Medulla oblongata (tissue), 1 donor: ENCODE measurements at regions not wholly inside any gene's neighbourhood (a gene's known extent, or its start where the extent isn't known, plus 50 kb on each side); places are given as distances from the start of the nearest gene placed in this dataset.
"Not testable (repeated sequence)": the region's sequence is repeated elsewhere in the genome, so short reads cannot be mapped to it uniquely, and the experiment has no call there.

ENCODE experiments used
- DNase-seq: peaks from one replicate; pipeline ENCODE4 v3.0.0-alpha.2; 2015; ENCODE audit errors: extremely low spot score

DNA sequence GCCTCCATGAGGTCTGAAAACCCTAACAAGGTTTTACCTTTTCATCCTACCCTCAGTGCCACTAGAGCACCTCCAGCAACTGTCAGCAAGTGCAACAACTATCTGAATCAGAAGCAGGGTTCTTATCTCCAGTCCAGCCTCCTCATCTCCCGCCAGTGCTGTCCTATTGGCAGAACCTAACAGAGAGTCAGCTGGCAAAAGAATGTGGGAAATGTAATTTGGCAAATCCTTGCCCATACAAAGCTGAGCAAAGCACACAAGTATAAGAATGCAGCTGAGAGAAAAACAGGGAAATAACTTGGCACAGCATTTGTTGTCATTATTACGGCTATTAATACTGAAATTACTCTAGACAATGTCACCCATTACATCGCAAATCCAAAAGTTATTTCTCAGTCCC is 124.2 kb downstream of the ATP6V1G3 start:
- no peak for DNase-seq

DNA sequence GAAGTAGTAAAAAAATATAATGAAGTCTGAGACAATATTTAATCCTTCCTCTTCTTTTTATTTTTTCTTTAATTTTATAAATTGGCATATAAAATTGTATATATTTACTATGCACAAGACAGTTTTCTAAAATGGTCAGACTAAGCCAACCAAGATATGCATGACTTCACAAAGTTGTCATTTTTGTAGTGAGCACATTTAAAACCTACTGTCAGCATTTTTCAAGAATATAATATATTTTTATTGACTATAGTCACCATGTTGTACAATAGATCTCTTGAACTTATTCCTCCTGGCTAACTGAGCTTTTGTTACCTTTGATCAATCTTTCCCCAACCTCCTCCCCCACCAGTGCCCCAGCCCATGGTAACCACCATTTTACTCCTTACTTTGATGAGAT is 129.2 kb downstream of the ATP6V1G3 start:
- DNase-seq: no peak

DNA sequence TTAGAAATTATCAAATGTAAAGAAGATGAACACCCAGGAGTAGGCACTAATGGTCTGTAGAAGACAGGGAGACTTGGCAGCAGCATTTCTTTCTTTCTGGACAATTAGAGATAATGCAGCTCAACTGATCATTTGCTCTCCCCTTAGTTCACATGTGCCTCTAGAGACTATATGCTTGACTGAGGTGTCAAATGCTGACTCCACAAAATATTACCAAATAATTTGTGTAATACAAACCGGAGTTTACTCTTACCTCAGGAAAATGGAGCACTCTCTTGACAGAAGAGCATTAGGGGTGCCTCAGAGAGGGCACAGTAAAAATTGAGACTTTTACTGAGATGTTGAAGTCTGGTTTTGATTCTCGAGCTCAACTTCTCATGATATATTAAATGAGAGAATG is 131.8 kb downstream of the ATP6V1G3 start:
- no peak for DNase-seq

DNA sequence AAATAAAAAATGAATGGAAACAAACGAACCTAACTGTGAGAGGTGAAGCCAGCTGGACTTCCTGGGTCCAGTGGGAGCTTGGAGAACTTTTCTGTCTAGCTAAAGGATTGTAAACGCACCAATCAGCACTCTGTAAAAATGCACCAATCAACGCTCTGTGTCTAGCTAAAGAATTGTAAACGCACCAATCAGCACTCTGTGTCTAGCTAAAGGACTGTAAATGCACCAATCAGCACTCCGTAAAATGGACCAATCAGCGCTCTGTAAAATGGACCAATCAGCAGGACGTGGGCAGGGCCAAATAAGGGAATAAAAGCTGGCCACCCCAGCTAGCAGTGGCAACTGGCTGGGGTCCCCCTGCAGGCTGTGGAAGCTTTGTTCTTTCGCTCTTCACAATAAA is 135.8 kb downstream of the ATP6V1G3 start:
- DNase-seq: not testable (repeated sequence)

DNA sequence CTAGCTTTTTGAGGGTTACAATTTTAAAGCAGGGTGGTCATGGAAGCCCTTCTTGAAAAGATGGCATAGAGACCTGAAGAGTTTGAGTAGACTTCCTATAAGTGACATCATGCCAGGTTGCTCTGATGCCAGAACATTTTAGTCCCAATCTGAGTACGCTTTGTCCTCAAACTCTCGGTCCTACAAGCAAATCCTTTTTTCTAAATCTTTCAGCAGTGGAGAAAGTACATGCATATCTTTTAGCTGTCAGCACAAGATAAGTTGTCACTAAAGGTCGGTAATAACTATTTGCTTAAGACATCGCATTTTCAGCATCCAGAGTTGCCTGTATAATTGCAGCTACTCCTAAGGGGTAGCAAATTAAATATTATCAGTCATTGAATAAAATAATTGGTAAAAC is 140.4 kb downstream of the ATP6V1G3 start:
- DNase-seq: no peak

DNA sequence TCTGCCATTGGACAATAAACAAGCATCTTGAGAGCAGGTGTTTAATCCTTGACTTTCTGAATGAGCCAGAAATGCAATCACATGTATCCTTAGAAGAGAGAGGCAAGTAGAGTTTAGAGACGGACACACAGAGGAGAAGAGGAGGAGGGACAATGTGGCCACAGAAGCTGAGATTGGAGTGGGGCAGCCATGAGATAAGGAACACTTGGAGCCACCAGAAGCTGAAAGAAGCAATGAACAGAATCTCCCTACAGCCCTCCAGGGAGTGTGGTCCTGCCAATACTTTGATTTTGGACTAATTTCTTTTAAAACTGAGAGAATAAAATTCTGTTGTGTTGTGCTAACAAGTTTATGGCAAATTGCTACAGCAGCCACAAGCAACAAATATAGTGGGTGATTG is 141.0 kb downstream of the ATP6V1G3 start:
- no peak for DNase-seq

DNA sequence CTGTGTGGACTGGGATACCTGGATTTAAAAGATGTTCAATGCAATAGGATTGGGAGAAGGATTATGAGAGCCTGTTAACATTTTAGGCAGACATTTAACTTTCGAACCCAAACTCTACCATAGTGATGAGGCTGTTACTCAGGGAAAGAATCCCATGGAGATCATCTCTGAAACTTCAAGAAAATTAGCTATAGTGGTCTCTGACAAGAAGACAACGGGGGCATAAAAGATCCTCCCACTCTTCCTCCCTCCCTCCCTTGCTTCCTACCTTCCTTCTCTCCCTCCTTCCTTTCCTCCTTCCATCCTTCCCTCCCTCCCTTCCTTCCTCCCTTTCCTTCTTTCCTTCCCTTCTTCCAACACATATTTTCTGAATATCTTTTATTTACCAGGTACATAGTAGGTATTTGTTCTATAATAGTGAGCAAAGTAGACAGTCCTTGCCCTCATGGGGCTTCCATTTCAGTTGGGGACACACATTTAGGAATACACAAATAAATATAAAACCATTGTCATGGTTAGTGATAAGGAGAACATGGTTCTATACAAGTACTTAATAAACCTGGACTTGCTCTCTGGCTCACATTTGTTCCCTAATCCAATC is 143.2 kb downstream of the ATP6V1G3 start:
- no peak for DNase-seq

DNA sequence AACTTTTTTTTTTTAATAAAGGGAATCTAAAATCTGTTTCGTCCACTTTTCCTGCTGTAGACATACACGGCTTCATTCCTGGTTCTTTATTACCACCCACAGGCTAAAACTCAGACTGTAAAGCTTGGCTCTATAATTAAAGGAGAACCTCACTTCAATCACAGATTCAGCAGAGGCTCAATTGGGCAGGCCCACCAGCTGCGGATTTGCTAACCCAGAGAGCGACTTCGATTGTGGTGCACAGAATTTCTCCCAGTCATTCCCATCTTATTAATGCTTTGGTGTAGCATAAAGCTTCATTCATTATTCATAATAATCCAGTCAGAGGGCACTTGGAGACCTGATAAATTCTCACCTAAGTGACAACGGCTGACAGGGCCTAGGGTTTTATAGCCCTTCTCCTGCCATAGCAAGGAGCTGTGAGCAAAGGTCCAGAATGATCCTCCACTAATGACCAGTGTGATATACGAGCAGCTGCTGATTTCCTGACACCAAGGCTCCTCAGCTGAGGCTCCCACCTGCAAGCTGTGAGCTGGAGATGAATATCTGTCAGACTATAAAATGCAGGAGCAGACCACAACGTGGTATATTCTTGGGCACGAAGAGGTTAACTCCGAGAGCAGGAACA is 149.0 kb downstream of the ATP6V1G3 start:
- no peak for DNase-seq

DNA sequence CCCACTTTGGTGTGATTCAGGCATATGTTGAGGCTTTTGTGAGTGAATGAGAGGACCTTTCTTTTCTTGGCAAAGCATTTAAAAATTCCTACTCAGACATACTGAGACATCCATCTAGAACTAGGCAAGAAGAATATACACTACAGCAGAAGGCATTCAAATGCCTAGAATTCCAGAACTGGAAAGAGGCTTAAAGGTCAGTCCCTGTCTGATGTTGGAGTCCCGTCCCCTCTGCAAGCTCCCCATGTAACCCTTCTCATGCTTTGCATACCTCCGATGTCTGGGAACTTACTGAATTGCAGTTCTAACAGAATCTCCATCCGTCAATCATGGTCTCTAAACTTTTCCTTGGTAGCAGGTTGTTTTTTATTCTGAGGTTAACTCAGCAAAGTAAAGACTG is 152.9 kb downstream of the ATP6V1G3 start:
- DNase-seq: no peak

DNA sequence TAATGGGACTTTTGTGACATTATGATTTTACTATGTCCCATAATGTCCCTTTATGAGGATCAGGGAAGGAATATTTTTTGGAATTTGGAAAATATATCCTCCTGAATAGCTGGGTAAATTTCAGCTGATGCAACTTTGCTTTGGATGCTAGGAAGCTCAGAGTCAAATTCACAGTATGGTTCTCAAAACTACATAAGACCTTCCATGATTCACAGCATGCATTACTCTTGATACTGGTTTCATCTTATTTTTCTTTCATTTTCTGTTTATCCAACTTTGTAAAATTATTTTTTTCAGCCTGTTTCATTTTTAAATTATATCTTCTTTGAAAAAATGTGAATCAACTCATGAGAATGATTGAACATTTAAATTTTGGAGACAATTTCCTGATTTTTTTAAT is 160.2 kb downstream of the ATP6V1G3 start:
- no peak for DNase-seq

DNA sequence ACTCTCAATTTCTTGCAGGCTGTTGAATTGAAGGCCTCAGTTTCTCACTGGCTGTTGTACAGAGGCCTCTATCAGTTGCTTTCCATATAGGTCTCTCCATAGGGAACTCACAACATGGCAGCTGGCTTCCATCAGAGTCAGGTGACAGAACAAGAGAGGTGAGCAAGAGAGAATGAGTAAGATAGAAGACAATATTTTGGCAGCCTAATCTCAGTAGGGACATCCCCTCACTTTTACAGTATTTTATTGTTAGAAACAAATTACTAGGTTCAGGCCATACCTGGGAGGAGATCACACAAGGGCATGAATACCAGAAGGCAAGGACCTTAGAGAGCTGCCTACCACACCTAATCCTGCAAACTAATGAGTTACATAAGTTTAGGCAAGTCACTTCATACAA is 162.8 kb downstream of the ATP6V1G3 start:
- no peak for DNase-seq

DNA sequence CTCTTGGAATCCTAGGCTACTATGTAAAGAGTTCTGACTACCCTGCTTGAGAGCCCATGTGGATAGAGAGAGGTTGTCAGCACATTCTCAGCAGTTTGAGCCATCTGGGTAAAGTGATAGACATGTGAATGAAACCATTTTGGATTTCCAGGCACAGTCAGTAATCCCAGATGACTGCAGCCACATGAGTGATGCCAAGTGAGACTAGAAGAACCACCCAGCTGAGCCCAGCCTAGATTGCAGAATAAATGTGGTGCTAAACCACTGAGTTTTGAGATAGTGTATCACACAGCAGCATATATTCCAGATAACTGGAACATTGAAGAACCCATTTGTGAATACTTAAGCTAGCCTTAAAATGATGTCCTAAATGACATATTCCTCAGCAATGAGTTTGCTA is 166.2 kb downstream of the ATP6V1G3 start:
- no peak for DNase-seq

DNA sequence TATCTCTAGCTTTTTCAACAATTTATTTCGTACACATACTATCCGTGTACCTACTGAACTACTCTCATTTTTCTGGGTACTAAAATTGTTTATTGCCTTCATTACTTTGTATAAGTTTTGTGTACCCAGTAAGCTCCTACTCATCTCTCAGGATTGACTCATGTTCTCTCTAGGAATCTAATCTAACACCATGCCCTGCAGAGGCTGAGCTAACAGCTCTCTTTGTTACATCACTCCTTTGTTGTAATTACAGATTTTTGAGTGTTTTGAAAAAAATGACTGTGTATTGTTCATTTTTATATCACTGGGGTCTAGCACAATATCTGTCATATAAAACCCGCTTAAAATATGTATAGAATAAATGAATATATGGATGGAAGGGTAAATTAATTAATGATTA is 167.1 kb downstream of the ATP6V1G3 start:
- no peak for DNase-seq
